K562 (cell line): ENCODE measurements at regions not wholly inside any gene's neighbourhood (a gene's known extent, or its start where the extent isn't known, plus 50 kb on each side); places are given as distances from the start of the nearest gene placed in this dataset.

ENCODE experiments used
- ARID1B ChIP-seq: fragments of 450-650 bp; IDR thresholded peaks from 2 replicates; pipeline ENCODE4 v1.6.1; 2016; ENCODE audit warnings: antibody characterized with exemption, mild to moderate bottlenecking, inconsistent platforms
- ASH1L ChIP-seq: fragments of 450-650 bp; IDR thresholded peaks from 2 replicates; pipeline ENCODE4 v1.6.1; 2018; ENCODE audit warnings: borderline replicate concordance, mild to moderate bottlenecking, low read depth; ENCODE audit not compliant: partially characterized antibody
- BACH1 ChIP-seq: fragments of 200-800 bp; sonication (Bioruptor generic); IDR thresholded peaks from 2 replicates; pipeline ENCODE4 v1.6.1; 2016; ENCODE audit warnings: missing genetic modification characterization, missing compliant biosample characterization
- ELF2 ChIP-seq: fragments of 250-450 bp; sonication (Bioruptor Pico); IDR thresholded peaks from 2 replicates; pipeline ENCODE4 v1.5.0; 2021; ENCODE audit warnings: mild to moderate bottlenecking
- ILK ChIP-seq: fragments of 450-650 bp; IDR thresholded peaks from 2 replicates; pipeline ENCODE4 v1.6.1; 2016; ENCODE audit warnings: missing genetic modification characterization, low read depth, mild to moderate bottlenecking, missing compliant biosample characterization, moderate library complexity, borderline replicate concordance
- KLF16 ChIP-seq: IDR thresholded peaks from 2 replicates; pipeline ENCODE4 v1.6.1; 2016; ENCODE audit warnings: antibody characterized with exemption
- MLLT1 ChIP-seq, 2 experiments: fragments of 450-650 bp; IDR thresholded peaks; 2 replicates each; pipeline ENCODE4 v1.6.1; 2016
- NCOA4 ChIP-seq: fragments of 450-650 bp; IDR thresholded peaks from 2 replicates; pipeline ENCODE4 v1.6.1; 2018; ENCODE audit warnings: mild to moderate bottlenecking; ENCODE audit not compliant: partially characterized antibody
- NCOA6 ChIP-seq: fragments of 450-650 bp; IDR thresholded peaks from 2 replicates; pipeline ENCODE4 v1.6.1; 2017; ENCODE audit warnings: mild to moderate bottlenecking
- NFIC ChIP-seq: fragments of 450-650 bp; IDR thresholded peaks from 2 replicates; pipeline ENCODE4 v1.6.1; 2017; ENCODE audit warnings: mild to moderate bottlenecking, inconsistent platforms
- POLR2B ChIP-seq: fragments of 450-650 bp; IDR thresholded peaks from 2 replicates; pipeline ENCODE4 v1.6.1; 2018; ENCODE audit warnings: low read depth; ENCODE audit not compliant: partially characterized antibody
- POLR3G ChIP-seq: IDR thresholded peaks from 2 replicates; pipeline ENCODE4 v1.6.1; 2011; ENCODE audit not compliant: insufficient read length, insufficient replicate concordance; ENCODE audit errors: extremely low read depth
- PTTG1 ChIP-seq: fragments of 450-650 bp; IDR thresholded peaks from 2 replicates; pipeline ENCODE4 v1.6.1; 2016; ENCODE audit warnings: low read depth, mild to moderate bottlenecking, missing genetic modification characterization, missing compliant biosample characterization
- RBM14 ChIP-seq: fragments of 200-400 bp; formaldehyde crosslinking; IDR thresholded peaks from 2 replicates; pipeline ENCODE4 v1.6.1; 2018; ENCODE audit warnings: low read depth, mild to moderate bottlenecking, low read length, moderate library complexity, borderline replicate concordance; ENCODE audit not compliant: insufficient read depth
- RUNX1 ChIP-seq: sonication (generic); IDR thresholded peaks from 2 replicates; pipeline ENCODE4 v1.6.1; 2016; ENCODE audit warnings: antibody characterized with exemption, low read depth
- SIN3B ChIP-seq: fragments of 450-650 bp; IDR thresholded peaks from 2 replicates; pipeline ENCODE4 v1.6.1; 2017; ENCODE audit warnings: low read depth, mild to moderate bottlenecking, moderate library complexity
- SIX5 ChIP-seq, 2 experiments: IDR thresholded peaks; 2 replicates each; pipeline ENCODE4 v1.6.1; 2011; ENCODE audit warnings: low read length in 2 of 2, borderline replicate concordance in 1 of 2, low read depth in 1 of 2, mild to moderate bottlenecking in 1 of 2, moderate library complexity in 1 of 2; ENCODE audit not compliant: insufficient read depth in 1 of 2
- SMAD2 ChIP-seq: fragments of 150-350 bp; IDR thresholded peaks from 2 replicates; pipeline ENCODE4 v1.6.1; 2014; ENCODE audit warnings: low read depth, mild to moderate bottlenecking, low read length
- SMAD3 ChIP-seq: fragments of 450-650 bp; formaldehyde crosslinking; conservative IDR thresholded peaks from 2 replicates; pipeline ENCODE4 v1.4.0; 2020; ENCODE audit warnings: mild to moderate bottlenecking
- SMARCA4 ChIP-seq: fragments of 450-650 bp; IDR thresholded peaks from 2 replicates; pipeline ENCODE4 v1.6.1; 2016
- SP2 ChIP-seq: IDR thresholded peaks from 2 replicates; pipeline ENCODE4 v1.6.1; 2011; ENCODE audit warnings: mild to moderate bottlenecking, low read depth, low read length, moderate library complexity; ENCODE audit not compliant: poor library complexity, severe bottlenecking; ENCODE audit errors: extremely low read depth
- SPI1 ChIP-seq: IDR thresholded peaks from 2 replicates; pipeline ENCODE4 v1.6.1; 2011; ENCODE audit warnings: low read depth, low read length, control low read depth, borderline replicate concordance
- ZNF589 ChIP-seq: fragments of 200-800 bp; sonication (Bioruptor generic); IDR thresholded peaks from 2 replicates; pipeline ENCODE4 v1.6.1; 2016; ENCODE audit warnings: low read depth, missing genetic modification characterization, missing compliant biosample characterization
- TF ChIP-seq, protein P1 (sequence below): fragments of 250-450 bp; sonication (Bioruptor Pico); IDR thresholded peaks from 2 replicates; pipeline ENCODE4 v1.8.0; 2021; ENCODE audit warnings: moderate library complexity, mild to moderate bottlenecking, inconsistent platforms
- TF ChIP-seq, protein P2 (sequence below): sonication (generic); formaldehyde crosslinking; IDR thresholded peaks from 2 replicates; pipeline ENCODE4 v1.9.0; 2022; ENCODE audit warnings: mild to moderate bottlenecking, missing genetic modification reagents
- TF ChIP-seq, protein P3 (sequence below): fragments of 250-450 bp; sonication (Bioruptor Pico); IDR thresholded peaks from 2 replicates; pipeline ENCODE4 v1.5.0; 2021; ENCODE audit warnings: mild to moderate bottlenecking, borderline replicate concordance

- TF ChIP-seq ILK (tag) (no peak), KLF16 (0 out of 2 replicates have a peak, but pooled peaks have one; percentile 42), ELF2 (CRISPR knock-in tag) (0 out of 2 replicates have a peak, but pooled peaks have one; percentile 30), RUNX1 (0 out of 2 replicates have a peak, but pooled peaks have one; percentile 56), SP2 (no peak), SMAD3 (CRISPR knock-in tag) (no peak), SIX5 (IDR thresholded peaks at IDR 0.05; ENCODE audit: borderline replicate concordance in 1 of 2, insufficient read depth in 1 of 2, low read depth in 1 of 2, low read length in 2 of 2) (no peak), NCOA4 (no peak), RBM14 (no peak), BACH1 (no peak), POLR2B (no peak), ZNF589 (CRISPR knock-in tag) (no peak), SMAD2 (no peak), NCOA6 (no peak), SPI1 (peak; percentile 73; the same call in 1 of the 2 replicates), PTTG1 (tag) (no peak), POLR3G (no peak), SMARCA4 (0 out of 2 replicates have a peak, but pooled peaks have one; percentile 50), SIN3B (no peak), ARID1B (peak; percentile 76), MLLT1 (IDR thresholded peaks at IDR 0.05) (peak in 1 of 2 experiments; percentile 85; a peak in 2 of 4 replicates), ASH1L (no peak), NFIC (peak; percentile 42)
- TF ChIP-seq, protein P1, sequence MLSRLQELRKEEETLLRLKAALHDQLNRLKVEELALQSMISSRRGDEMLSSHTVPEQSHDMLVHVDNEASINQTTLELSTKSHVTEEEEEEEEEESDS (CRISPR knock-in tag), result no peak
- TF ChIP-seq, protein P2, sequence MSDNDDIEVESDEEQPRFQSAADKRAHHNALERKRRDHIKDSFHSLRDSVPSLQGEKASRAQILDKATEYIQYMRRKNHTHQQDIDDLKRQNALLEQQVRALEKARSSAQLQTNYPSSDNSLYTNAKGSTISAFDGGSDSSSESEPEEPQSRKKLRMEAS (CRISPR knock-in tag), result peak; percentile 67
- TF ChIP-seq, protein P3, sequence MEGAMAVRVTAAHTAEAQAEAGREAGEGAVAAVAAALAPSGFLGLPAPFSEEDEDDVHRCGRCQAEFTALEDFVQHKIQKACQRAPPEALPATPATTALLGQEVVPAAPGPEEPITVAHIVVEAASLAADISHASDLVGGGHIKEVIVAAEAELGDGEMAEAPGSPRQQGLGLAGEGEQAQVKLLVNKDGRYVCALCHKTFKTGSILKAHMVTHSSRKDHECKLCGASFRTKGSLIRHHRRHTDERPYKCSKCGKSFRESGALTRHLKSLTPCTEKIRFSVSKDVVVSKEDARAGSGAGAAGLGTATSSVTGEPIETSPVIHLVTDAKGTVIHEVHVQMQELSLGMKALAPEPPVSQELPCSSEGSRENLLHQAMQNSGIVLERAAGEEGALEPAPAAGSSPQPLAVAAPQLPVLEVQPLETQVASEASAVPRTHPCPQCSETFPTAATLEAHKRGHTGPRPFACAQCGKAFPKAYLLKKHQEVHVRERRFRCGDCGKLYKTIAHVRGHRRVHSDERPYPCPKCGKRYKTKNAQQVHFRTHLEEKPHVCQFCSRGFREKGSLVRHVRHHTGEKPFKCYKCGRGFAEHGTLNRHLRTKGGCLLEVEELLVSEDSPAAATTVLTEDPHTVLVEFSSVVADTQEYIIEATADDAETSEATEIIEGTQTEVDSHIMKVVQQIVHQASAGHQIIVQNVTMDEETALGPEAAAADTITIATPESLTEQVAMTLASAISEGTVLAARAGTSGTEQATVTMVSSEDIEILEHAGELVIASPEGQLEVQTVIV (CRISPR knock-in tag), result no peak
Measured at GRCh38 chr12:113758165-113758924, 207.8 kb downstream of the RBM19 start (continued).
